ENCODE measurements at regions not wholly inside any gene's neighbourhood (a gene's known extent, or its start where the extent isn't known, plus 50 kb on each side); places are given as distances from the start of the nearest gene placed in this dataset.

- no peak for TF ChIP-seq POLR2A (IDR thresholded peaks at IDR 0.05)
- no peak for TF ChIP-seq CTCF (IDR thresholded peaks at IDR 0.05)
- peak overlapping the region in 1 of 2 donors; percentile 76 for H3K27ac ChIP-seq
- no peak for DNase-seq
- no peaks in the 10 kb centered on the region for H3K36me3 ChIP-seq (ENCODE audit: low read depth, missing control alignments)
- H3K4me3 ChIP-seq = no peak overlapping the region
- H3K9me3 ChIP-seq = no peaks in the 10 kb centered on the region
- peaks cover 13% of the 10 kb centered on the region for H3K4me1 ChIP-seq
- intact Hi-C loops (cut with DNase I; ENCODE audit: low total_unique reads) = loop anchor here (10.0 kb wide), 1 partner anchor 180 kb away; the partner anchor contains the start of gene DUSP10
- no peaks in the 10 kb centered on the region for H3K27me3 ChIP-seq
- WGBS, 2 donors = 44 to 55% methylated on average over 2 of the region's 2 CpGs
These were observed 177.0 kb downstream of the DUSP10 start for GRCh38 chr1:221564891-221565290.

GRCh38 chr1:221565711-221566110, 176.2 kb downstream of the DUSP10 start:
- TF ChIP-seq POLR2A (IDR thresholded peaks at IDR 0.05) (no peak), CTCF (IDR thresholded peaks at IDR 0.05) (no peak)
- no peak for DNase-seq
- H3K27me3 ChIP-seq = no peaks in the 10 kb centered on the region
- intact Hi-C loops (cut with DNase I; ENCODE audit: low total_unique reads) = loop anchor here (10.0 kb wide), 1 partner anchor 179 kb away; the partner anchor contains the start of gene DUSP10
- no peaks in the 10 kb centered on the region for H3K9me3 ChIP-seq
- 56 to 58% methylated on average over 5 of the region's 5 CpGs for WGBS, 2 donors
- no peaks in the 10 kb centered on the region for H3K36me3 ChIP-seq (ENCODE audit: low read depth, missing control alignments)
- H3K4me3 ChIP-seq = no peak overlapping the region
- peak overlapping the region in 1 of 2 donors; percentile 54 for H3K27ac ChIP-seq
- peaks cover 13% of the 10 kb centered on the region for H3K4me1 ChIP-seq

- Histone ChIP-seq H3K27ac (no peak overlapping the region), H3K36me3 (ENCODE audit: low read depth, missing control alignments) (no peaks in the 10 kb centered on the region), H3K4me1 (peaks cover 8% of the 10 kb centered on the region), H3K9me3 (no peaks in the 10 kb centered on the region), H3K4me3 (no peak overlapping the region), H3K27me3 (no peaks in the 10 kb centered on the region)
- WGBS, 2 donors = 57 to 69% methylated on average over 3 of the region's 3 CpGs
- intact Hi-C loops (cut with DNase I; ENCODE audit: low total_unique reads) = loop anchor here (10.0 kb wide), 1 partner anchor 177 kb away; the partner anchor contains the start of gene DUSP10
- TF ChIP-seq CTCF (IDR thresholded peaks at IDR 0.05) (no peak), POLR2A (IDR thresholded peaks at IDR 0.05) (no peak)
- no peak for DNase-seq
These were observed 173.9 kb downstream of the DUSP10 start for GRCh38 chr1:221567859-221568507.

- Histone ChIP-seq H3K27me3 (no peaks in the 10 kb centered on the region), H3K9me3 (no peaks in the 10 kb centered on the region), H3K27ac (no peak overlapping the region), H3K4me1 (no peaks in the 10 kb centered on the region), H3K36me3 (ENCODE audit: low read depth, missing control alignments) (no peaks in the 10 kb centered on the region), H3K4me3 (no peak overlapping the region)
- intact Hi-C loops (cut with DNase I; ENCODE audit: low total_unique reads) = no loop called here
- 48 to 61% methylated on average over 5 of the region's 5 CpGs for WGBS, 2 donors
- TF ChIP-seq CTCF (IDR thresholded peaks at IDR 0.05) (no peak), POLR2A (IDR thresholded peaks at IDR 0.05) (no peak)
- no peak for DNase-seq
These were observed 168.1 kb downstream of the DUSP10 start for GRCh38 chr1:221573756-221574155.

- Histone ChIP-seq H3K4me3 (no peak overlapping the region), H3K4me1 (no peaks in the 10 kb centered on the region), H3K27ac (no peak overlapping the region), H3K36me3 (ENCODE audit: low read depth, missing control alignments) (no peaks in the 10 kb centered on the region), H3K9me3 (no peaks in the 10 kb centered on the region), H3K27me3 (no peaks in the 10 kb centered on the region)
- intact Hi-C loops (cut with DNase I; ENCODE audit: low total_unique reads) = no loop called here
- no peak for TF ChIP-seq CTCF (IDR thresholded peaks at IDR 0.05)
- no peak for TF ChIP-seq POLR2A (IDR thresholded peaks at IDR 0.05)
- 95 to 97% methylated on average over 2 of the region's 2 CpGs for WGBS, 2 donors
- no peak for DNase-seq
These were observed 167.4 kb downstream of the DUSP10 start for GRCh38 chr1:221574529-221574928.

All from testis (tissue), 2 donors.